Endometrial microvascular endothelial cells (primary cell): ENCODE measurements at regions not wholly inside any gene's neighbourhood (a gene's known extent, or its start where the extent isn't known, plus 50 kb on each side); places are given as distances from the start of the nearest gene placed in this dataset.
"Not testable (repeated sequence)": the region's sequence is repeated elsewhere in the genome, so short reads cannot be mapped to it uniquely, and the experiment has no call there.

Source experiments
- in situ Hi-C: cut with HindIII; loops from 2 replicates; pipeline ENCODE4 v1.10.0; 2017; ENCODE audit warnings: low sequenced_read_pairs, low pct_unique_long_range_greater_than_20kb; ENCODE audit errors: inconsistent ontology term

GRCh38 chr6:139990026-139990686 lies 615.7 kb upstream of the CITED2 start:
- in situ Hi-C loops: no loop called here

GRCh38 chr6:139988685-139989084 lies 614.2 kb upstream of the CITED2 start:
- in situ Hi-C loops: no loop called here

- in situ Hi-C loops: no loop called here
Measured at GRCh38 chr6:139987091-139987490, 612.6 kb upstream of the CITED2 start.

- in situ Hi-C loops: no loop called here
Measured at GRCh38 chr6:139985236-139985815, 610.9 kb upstream of the CITED2 start.

- in situ Hi-C loops: no loop called here
Measured at GRCh38 chr6:139984317-139984716, 609.9 kb upstream of the CITED2 start.

- in situ Hi-C loops: no loop called here
Measured at GRCh38 chr6:139983555-139984276, 609.3 kb upstream of the CITED2 start.

- in situ Hi-C loops: no loop called here
Measured at GRCh38 chr6:139982652-139983295, 608.3 kb upstream of the CITED2 start.

- in situ Hi-C loops: no loop called here
Measured at GRCh38 chr6:139982195-139982594, 607.7 kb upstream of the CITED2 start.

GRCh38 chr6:139981768-139982181 lies 607.3 kb upstream of the CITED2 start:
- in situ Hi-C loops: no loop called here

GRCh38 chr6:139981066-139981624 lies 606.7 kb upstream of the CITED2 start:
- in situ Hi-C loops: no loop called here

- in situ Hi-C loops: not testable (repeated sequence)
Measured at GRCh38 chr6:139980631-139981030, 606.2 kb upstream of the CITED2 start.

- in situ Hi-C loops: no loop called here
Measured at GRCh38 chr6:139979021-139979725, 604.7 kb upstream of the CITED2 start.

- in situ Hi-C loops: no loop called here
Measured at GRCh38 chr6:139977887-139978332, 603.5 kb upstream of the CITED2 start.

GRCh38 chr6:139973669-139974344 lies 599.4 kb upstream of the CITED2 start:
- in situ Hi-C loops: no loop called here

- in situ Hi-C loops: no loop called here
Measured at GRCh38 chr6:139972116-139972515, 597.7 kb upstream of the CITED2 start.

- in situ Hi-C loops: no loop called here
Measured at GRCh38 chr6:139970591-139970991, 596.1 kb upstream of the CITED2 start.

- in situ Hi-C loops: no loop called here
Measured at GRCh38 chr6:139967497-139967896, 593.0 kb upstream of the CITED2 start.

- in situ Hi-C loops: no loop called here
Measured at GRCh38 chr6:139965393-139965792, 590.9 kb upstream of the CITED2 start.
